DND-41 (cell line): ENCODE measurements at regions not wholly inside any gene's neighbourhood (a gene's known extent, or its start where the extent isn't known, plus 50 kb on each side); places are given as distances from the start of the nearest gene placed in this dataset.

ENCODE experiments used
- ATAC-seq: fragments of 200-7000 bp; cut with Tn5 transposase; 3 replicates; pipeline ENCODE4 v1.9.1; 2021; ENCODE audit warnings: low read depth; ENCODE audit not compliant: insufficient read depth
- DNase-seq: peaks from one replicate; pipeline ENCODE4 v3.0.0-alpha.2; 2020
- H2AFZ ChIP-seq: 2 replicates; pipeline ENCODE4 v1.6.0; 2012; ENCODE audit warnings: low read depth, low read length
- H3K27ac ChIP-seq: 2 replicates; pipeline ENCODE4 v1.5.1; 2012; ENCODE audit warnings: low read length, inconsistent platforms
- H3K27me3 ChIP-seq: fragments of 200-600 bp; sonication (generic); 2 replicates; pipeline ENCODE4 v1.6.0; 2012; ENCODE audit warnings: low read length, mild to moderate bottlenecking, inconsistent platforms; ENCODE audit not compliant: insufficient read depth, poor library complexity
- H3K36me3 ChIP-seq: 2 replicates; pipeline ENCODE4 v1.5.1; 2012; ENCODE audit warnings: low read length, inconsistent platforms; ENCODE audit not compliant: insufficient read depth
- H3K4me1 ChIP-seq: 2 replicates; pipeline ENCODE4 v1.5.1; 2012; ENCODE audit warnings: mild to moderate bottlenecking, low read length; ENCODE audit not compliant: insufficient read depth
- H3K4me2 ChIP-seq: 2 replicates; pipeline ENCODE4 v1.6.0; 2012; ENCODE audit warnings: mild to moderate bottlenecking, moderate library complexity, low read length, inconsistent platforms; ENCODE audit not compliant: insufficient read depth
- H3K4me3 ChIP-seq, 2 experiments: fragments of 200-600 bp in 1 of 2; shearing (Covaris generic) in 1 of 2; 2 replicates each; pipeline ENCODE4 v1.5.1; 2012 to 2016; ENCODE audit warnings: inconsistent platforms in 2 of 2, low read length in 2 of 2, mild to moderate bottlenecking in 2 of 2, low read depth in 1 of 2, moderate library complexity in 1 of 2
- H3K79me2 ChIP-seq: 2 replicates; pipeline ENCODE4 v1.6.0; 2012; ENCODE audit warnings: low read length, inconsistent platforms; ENCODE audit not compliant: insufficient read depth
- H3K9ac ChIP-seq: 2 replicates; pipeline ENCODE4 v1.6.0; 2012; ENCODE audit warnings: low read depth, mild to moderate bottlenecking, inconsistent platforms, low read length, moderate library complexity
- H3K9me3 ChIP-seq: 2 replicates; pipeline ENCODE4 v1.5.1; 2012; ENCODE audit warnings: low read length, moderate library complexity, mild to moderate bottlenecking, inconsistent platforms; ENCODE audit not compliant: insufficient read depth, severe bottlenecking
- H4K20me1 ChIP-seq: 2 replicates; pipeline ENCODE4 v1.6.0; 2012; ENCODE audit warnings: low read length; ENCODE audit not compliant: insufficient read depth
- EZH2 ChIP-seq: IDR thresholded peaks from 3 replicates; pipeline ENCODE4 v1.6.1; 2012; ENCODE audit warnings: borderline replicate concordance, low read depth, mild to moderate bottlenecking, moderate library complexity, low read length, inconsistent platforms; ENCODE audit not compliant: severe bottlenecking
- TF ChIP-seq, protein P1 (sequence below): IDR thresholded peaks from 2 replicates; pipeline ENCODE4 v1.5.1; 2012; ENCODE audit warnings: borderline replicate concordance, low read length, moderate library complexity, mild to moderate bottlenecking; ENCODE audit not compliant: poor library complexity, severe bottlenecking; ENCODE audit errors: extremely low read depth

DNA sequence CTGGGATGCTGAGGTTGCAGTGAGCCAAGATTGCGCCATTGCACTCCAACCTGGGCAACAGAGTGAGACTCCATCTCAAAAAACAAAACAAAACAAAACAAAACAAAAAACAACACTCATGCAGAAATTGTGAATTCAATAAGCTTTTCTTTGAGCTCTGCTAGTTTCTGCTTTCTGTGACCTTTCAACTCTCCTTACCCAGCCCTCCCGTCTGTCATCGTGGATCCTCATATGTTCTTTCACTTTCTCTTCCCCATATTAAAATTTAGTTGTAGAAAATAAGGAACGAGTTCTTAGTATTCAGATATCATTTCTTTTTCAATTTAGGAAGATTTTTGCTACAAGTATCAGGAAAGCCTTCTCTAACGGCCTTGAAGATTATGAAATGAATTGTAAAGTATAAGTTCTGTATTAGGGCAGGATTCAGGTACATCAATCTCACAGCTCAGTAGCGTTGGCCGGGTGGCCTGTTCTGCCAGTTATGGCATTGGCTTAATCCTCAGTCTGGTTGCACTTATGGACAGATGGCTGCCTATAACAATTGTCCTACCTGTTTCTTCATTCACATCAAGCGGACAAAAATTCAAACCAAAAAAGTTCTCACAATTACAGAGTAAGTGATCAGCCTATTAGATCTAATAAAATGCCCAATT lies 1167.0 kb downstream of the SORCS3 start:
- Histone ChIP-seq H3K79me2 (no peaks in the 10 kb centered on the region), H3K4me2 (no peak overlapping the region), H4K20me1 (no peaks in the 10 kb centered on the region), H3K4me1 (no peaks in the 10 kb centered on the region), H3K36me3 (no peaks in the 10 kb centered on the region), H3K27me3 (no peaks in the 10 kb centered on the region), H3K4me3 (no peak overlapping the region), H3K27ac (no peak overlapping the region), H2AFZ (no peak overlapping the region), H3K9me3 (no peaks in the 10 kb centered on the region), H3K9ac (no peak overlapping the region)
- DNase-seq (no peak), ATAC-seq (no peak)
- TF ChIP-seq, protein P1, sequence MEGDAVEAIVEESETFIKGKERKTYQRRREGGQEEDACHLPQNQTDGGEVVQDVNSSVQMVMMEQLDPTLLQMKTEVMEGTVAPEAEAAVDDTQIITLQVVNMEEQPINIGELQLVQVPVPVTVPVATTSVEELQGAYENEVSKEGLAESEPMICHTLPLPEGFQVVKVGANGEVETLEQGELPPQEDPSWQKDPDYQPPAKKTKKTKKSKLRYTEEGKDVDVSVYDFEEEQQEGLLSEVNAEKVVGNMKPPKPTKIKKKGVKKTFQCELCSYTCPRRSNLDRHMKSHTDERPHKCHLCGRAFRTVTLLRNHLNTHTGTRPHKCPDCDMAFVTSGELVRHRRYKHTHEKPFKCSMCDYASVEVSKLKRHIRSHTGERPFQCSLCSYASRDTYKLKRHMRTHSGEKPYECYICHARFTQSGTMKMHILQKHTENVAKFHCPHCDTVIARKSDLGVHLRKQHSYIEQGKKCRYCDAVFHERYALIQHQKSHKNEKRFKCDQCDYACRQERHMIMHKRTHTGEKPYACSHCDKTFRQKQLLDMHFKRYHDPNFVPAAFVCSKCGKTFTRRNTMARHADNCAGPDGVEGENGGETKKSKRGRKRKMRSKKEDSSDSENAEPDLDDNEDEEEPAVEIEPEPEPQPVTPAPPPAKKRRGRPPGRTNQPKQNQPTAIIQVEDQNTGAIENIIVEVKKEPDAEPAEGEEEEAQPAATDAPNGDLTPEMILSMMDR: no peak
- no peak for TF ChIP-seq EZH2

DNA sequence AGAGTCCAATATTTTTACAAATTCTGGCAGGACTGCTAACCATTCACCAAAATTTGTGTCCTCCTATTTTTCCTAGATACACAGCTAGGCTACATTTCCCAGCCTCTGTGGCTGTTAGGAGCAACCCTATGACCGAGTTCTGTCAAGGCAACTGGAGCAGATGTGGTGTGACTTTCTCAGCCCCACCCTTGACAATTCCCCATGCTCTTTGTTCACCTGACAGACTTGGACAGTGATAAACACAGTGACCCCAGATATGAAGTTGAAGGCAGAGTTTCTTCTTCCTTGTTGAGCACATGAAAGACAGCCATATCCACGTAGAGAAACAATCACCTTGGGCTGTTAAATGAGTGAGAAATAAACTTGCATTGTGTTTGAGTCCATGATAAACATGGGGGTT lies 1162.1 kb downstream of the SORCS3 start:
- DNase-seq: no peak
- H3K36me3 ChIP-seq: no peaks in the 10 kb centered on the region
- ATAC-seq: no peak
- TF ChIP-seq, protein P1: no peak
- no peak for TF ChIP-seq EZH2
- H4K20me1 ChIP-seq: no peaks in the 10 kb centered on the region
- no peak overlapping the region for H3K27ac ChIP-seq
- H3K27me3 ChIP-seq: no peaks in the 10 kb centered on the region
- H3K4me3 ChIP-seq: no peak overlapping the region
- no peak overlapping the region for H3K4me2 ChIP-seq
- H3K9ac ChIP-seq: no peak overlapping the region
- H2AFZ ChIP-seq: no peak overlapping the region
- no peaks in the 10 kb centered on the region for H3K4me1 ChIP-seq
- no peaks in the 10 kb centered on the region for H3K79me2 ChIP-seq
- H3K9me3 ChIP-seq: no peaks in the 10 kb centered on the region

DNA sequence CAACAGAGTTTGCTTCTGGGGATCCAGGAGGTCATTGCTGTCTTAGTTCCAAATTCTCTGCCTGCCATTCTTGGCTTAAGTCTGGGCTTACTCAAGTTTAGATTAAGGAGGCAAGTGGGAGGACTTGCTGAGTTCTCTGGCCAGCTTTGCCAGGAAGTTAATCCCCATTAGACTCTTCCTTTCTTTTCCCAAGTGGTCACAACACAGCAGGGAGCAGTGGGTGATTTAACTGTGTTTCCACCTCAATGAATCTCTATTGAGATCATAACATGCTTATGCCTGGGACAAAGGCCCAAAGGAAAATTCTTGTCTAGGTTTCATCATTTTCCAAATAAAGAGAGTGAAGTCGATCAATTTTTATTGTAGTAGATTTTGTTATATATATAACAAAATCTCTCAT lies 1159.6 kb downstream of the SORCS3 start:
- Histone ChIP-seq H3K4me2 (no peak overlapping the region), H3K36me3 (no peaks in the 10 kb centered on the region), H3K4me1 (no peaks in the 10 kb centered on the region), H2AFZ (no peak overlapping the region), H3K27me3 (no peaks in the 10 kb centered on the region), H3K9me3 (no peaks in the 10 kb centered on the region), H3K4me3 (no peak overlapping the region), H3K27ac (no peak overlapping the region), H4K20me1 (no peaks in the 10 kb centered on the region), H3K79me2 (no peaks in the 10 kb centered on the region), H3K9ac (no peak overlapping the region)
- ATAC-seq (no peak), DNase-seq (no peak)
- no peak for TF ChIP-seq EZH2
- TF ChIP-seq, protein P1: no peak
